Gastrocnemius medialis (tissue), 4 donors: ENCODE measurements at regions not wholly inside any gene's neighbourhood (a gene's known extent, or its start where the extent isn't known, plus 50 kb on each side); places are given as distances from the start of the nearest gene placed in this dataset.
"Not testable (repeated sequence)": the region's sequence is repeated elsewhere in the genome, so short reads cannot be mapped to it uniquely, and the experiment has no call there.

Experiments used
- CTCF ChIP-seq, 5 experiments: fragments of 450-650 bp in 3 of 5; fragments of 200-600 bp in 2 of 5; sonication (generic) in 2 of 5; IDR thresholded peaks in 4 of 5; conservative IDR thresholded peaks in 1 of 5; 1 replicate in 4 of 5; 2 replicates in 1 of 5; pipeline ENCODE4 v1.5.1; 2016 to 2019; ENCODE audit warnings: antibody characterized with exemption in 5 of 5, mild to moderate bottlenecking in 3 of 5, moderate library complexity in 3 of 5
- POLR2A ChIP-seq, 2 donors: fragments of 450-650 bp; IDR thresholded peaks; one replicate each; pipeline ENCODE4 v1.6.1; 2017; ENCODE audit warnings: antibody characterized with exemption in 2 of 2, mild to moderate bottlenecking in 2 of 2, moderate library complexity in 2 of 2

GRCh38 chr22:25417826-25418225 is 146.6 kb upstream of the GRK3 start:
- not testable (repeated sequence) for TF ChIP-seq POLR2A (IDR thresholded peaks at IDR 0.05); CTCF (IDR thresholded peaks at IDR 0.05 in 4 of 5, conservative IDR thresholded peaks at IDR 0.05 in 1 of 5)
